ENCODE measurements at regions not wholly inside any gene's neighbourhood (a gene's known extent, or its start where the extent isn't known, plus 50 kb on each side); places are given as distances from the start of the nearest gene placed in this dataset.

GRCh38 chr1:234660536-234661316 lies 50.7 kb upstream of the IRF2BP2 start:
- no peak overlapping the region for H3K4me3 ChIP-seq (ENCODE audit: low read length)
- no peaks in the 10 kb centered on the region for H3K9me3 ChIP-seq (ENCODE audit: control insufficient read depth, low read length)
- no peaks in the 10 kb centered on the region for H3K27me3 ChIP-seq (ENCODE audit: control insufficient read depth, insufficient read depth)
- ATAC-seq, result no peak
- no peak for DNase-seq
- intact Hi-C loops (cut with DNase I), result no loop called here
- no peaks in the 10 kb centered on the region for H3K4me1 ChIP-seq (ENCODE audit: control insufficient read depth, insufficient read depth, low read length)
- no peak overlapping the region for H3K27ac ChIP-seq (ENCODE audit: low read length)
- 96% methylated on average over 18 of the region's 18 CpGs for WGBS

Measured in right cardiac atrium (tissue), 5 donors.